HCT116 (cell line): ENCODE measurements at regions not wholly inside any gene's neighbourhood (a gene's known extent, or its start where the extent isn't known, plus 50 kb on each side); places are given as distances from the start of the nearest gene placed in this dataset.

ENCODE experiments used
- ATAC-seq: fragments of 200-7000 bp; cut with Tn5 transposase; 2 replicates; pipeline ENCODE4 v1.9.1; 2020; ENCODE audit warnings: mild to moderate bottlenecking, moderate library complexity
- BruUV-seq: library from RNA; stranded (reverse); fragments of 400-500 nt; replicated peaks from 2 replicates; lab custom pipeline; 2021; lab: Mats Ljungman, UMichigan
- CTCF ChIA-PET: fragments of 300-600 bp; sonication (Branson Sonifier 250); formaldehyde crosslinking; loops from one replicate; lab custom pipeline; 2021; ENCODE audit warnings: antibody characterized with exemption; lab: Charles Lee
- POLR2A ChIA-PET: fragments of 300-600, 350-600 bp; sonication (Branson Sonifier 250); formaldehyde crosslinking; loops from one replicate; lab custom pipeline; 2021; ENCODE audit warnings: antibody characterized with exemption; lab: Charles Lee
- RAD21 ChIA-PET, 2 experiments: fragments of 300-600 bp; sonication (Branson Sonifier 250); formaldehyde crosslinking; loops; one replicate each; lab custom pipeline; 2023; ENCODE audit warnings: low total read pairs in 2 of 2; ENCODE audit not compliant: uncharacterized antibody in 2 of 2, unreplicated experiment in 2 of 2, low non-redundant PET in 1 of 2; lab: Charles Lee
- DNase-seq: peaks from one replicate; pipeline ENCODE4 v3.0.0-alpha.2; 2010; ENCODE audit warnings: low read depth, low spot score
- H2AFZ ChIP-seq: fragments of 200-600 bp; shearing (Covaris generic), sonication (generic); 2 replicates; pipeline ENCODE4 v1.6.1; 2017; ENCODE audit warnings: low read depth, mixed run types, mixed read lengths, antibody characterized with exemption, low read length; ENCODE audit not compliant: poor library complexity, severe bottlenecking
- H3K27ac ChIP-seq: 2 replicates; pipeline ENCODE4 v1.5.1; 2012; ENCODE audit warnings: low read depth, low read length
- H3K27me3 ChIP-seq: fragments of 200-600 bp; sonication (generic); 2 replicates; pipeline ENCODE4 v1.6.1; 2016; ENCODE audit warnings: mixed run types, low read length, mixed read lengths; ENCODE audit not compliant: insufficient read depth
- H3K36me3 ChIP-seq, 2 experiments: fragments of 200-500 bp in 1 of 2; fragments of 200-600 bp in 1 of 2; sonication (Bioruptor generic) in 1 of 2; sonication (generic) in 1 of 2; 2 replicates each; pipeline versions ENCODE4 v1.5.1 to v1.6.1; 2014 to 2016; ENCODE audit warnings: low read length in 2 of 2, inconsistent platforms in 1 of 2, mixed read lengths in 1 of 2, mixed run types in 1 of 2; ENCODE audit not compliant: insufficient read depth in 2 of 2, control insufficient read depth in 1 of 2
- H3K4me1 ChIP-seq, 2 experiments: fragments of 200-600 bp in 1 of 2; sonication (generic) in 1 of 2; 2 replicates each; pipeline versions ENCODE4 v1.5.1 to v1.6.1; 2012 to 2017; ENCODE audit warnings: low read length in 2 of 2, inconsistent platforms in 1 of 2, mild to moderate bottlenecking in 1 of 2, mixed read lengths in 1 of 2, mixed run types in 1 of 2, moderate library complexity in 1 of 2; ENCODE audit not compliant: insufficient read depth in 2 of 2, control insufficient read depth in 1 of 2
- H3K4me2 ChIP-seq: fragments of 200-600 bp; sonication (generic); 2 replicates; pipeline ENCODE4 v1.6.1; 2017; ENCODE audit warnings: mixed run types, low read length, mixed read lengths
- H3K4me3 ChIP-seq, 2 experiments: fragments of 200-600 bp in 1 of 2; sonication (generic) in 1 of 2; replicated peaks in 1 of 2; 2 replicates each; pipeline ENCODE4 v1.5.1; 2011 to 2016; ENCODE audit warnings: low read length in 2 of 2, control low read depth in 1 of 2, low read depth in 1 of 2, mild to moderate bottlenecking in 1 of 2, mixed read lengths in 1 of 2, mixed run types in 1 of 2
- H3K79me2 ChIP-seq: fragments of 200-600 bp; sonication (generic); 2 replicates; pipeline ENCODE4 v1.6.1; 2017; ENCODE audit warnings: mild to moderate bottlenecking, mixed run types, low read length, moderate library complexity, mixed read lengths; ENCODE audit not compliant: insufficient read depth
- H3K9ac ChIP-seq: fragments of 200-600 bp; sonication (generic); 2 replicates; pipeline ENCODE4 v1.6.1; 2016; ENCODE audit warnings: low read length, mixed read lengths
- H3K9me2 ChIP-seq: fragments of 200-600 bp; sonication (generic), shearing (Covaris generic); 2 replicates; pipeline ENCODE4 v1.6.1; 2017; ENCODE audit warnings: mixed run types, mild to moderate bottlenecking, moderate library complexity; ENCODE audit not compliant: insufficient read depth
- H3K9me3 ChIP-seq, 2 experiments: fragments of 200-500 bp in 1 of 2; fragments of 200-600 bp in 1 of 2; sonication (Bioruptor generic) in 1 of 2; sonication (generic) in 1 of 2; 2 replicates each; pipeline ENCODE4 v1.6.1; 2014 to 2017; ENCODE audit warnings: low read length in 2 of 2, mixed read lengths in 2 of 2, inconsistent platforms in 1 of 2, low read depth in 1 of 2, mild to moderate bottlenecking in 1 of 2, mixed run types in 1 of 2, moderate library complexity in 1 of 2; ENCODE audit not compliant: control insufficient read depth in 1 of 2, insufficient read depth in 1 of 2
- H4K20me1 ChIP-seq: fragments of 200-600 bp; sonication (generic), shearing (Covaris generic); 2 replicates; pipeline ENCODE4 v1.6.1; 2017; ENCODE audit warnings: mixed run types, mild to moderate bottlenecking, moderate library complexity; ENCODE audit not compliant: insufficient read depth
- CBX3 ChIP-seq: IDR thresholded peaks from 2 replicates; pipeline ENCODE4 v1.6.1; 2012; ENCODE audit warnings: low read depth
- ELF1 ChIP-seq: IDR thresholded peaks from 2 replicates; pipeline ENCODE4 v1.6.1; 2012; ENCODE audit warnings: low read depth, borderline replicate concordance
- EZH2 ChIP-seq: fragments of 200-600 bp; sonication (generic); IDR thresholded peaks from 2 replicates; pipeline ENCODE4 v1.6.1; 2017; ENCODE audit warnings: antibody characterized with exemption, mixed run types
- FOSL1 ChIP-seq: IDR thresholded peaks from 2 replicates; pipeline ENCODE4 v1.6.1; 2012; ENCODE audit warnings: low read depth
- JUND ChIP-seq: IDR thresholded peaks from 2 replicates; pipeline ENCODE4 v1.6.1; 2012
- ZNF274 ChIP-seq: fragments of 200-500 bp; sonication (Bioruptor generic); IDR thresholded peaks from 2 replicates; pipeline ENCODE4 v1.6.1; 2014; ENCODE audit warnings: mild to moderate bottlenecking, low read depth, low read length, inconsistent platforms
- intact Hi-C: fragments of 100-400 bp; cut with micrococcal nuclease; formaldehyde crosslinking; loops from 2 replicates; pipeline ENCODE4 v1.10.0; 2022

DNA sequence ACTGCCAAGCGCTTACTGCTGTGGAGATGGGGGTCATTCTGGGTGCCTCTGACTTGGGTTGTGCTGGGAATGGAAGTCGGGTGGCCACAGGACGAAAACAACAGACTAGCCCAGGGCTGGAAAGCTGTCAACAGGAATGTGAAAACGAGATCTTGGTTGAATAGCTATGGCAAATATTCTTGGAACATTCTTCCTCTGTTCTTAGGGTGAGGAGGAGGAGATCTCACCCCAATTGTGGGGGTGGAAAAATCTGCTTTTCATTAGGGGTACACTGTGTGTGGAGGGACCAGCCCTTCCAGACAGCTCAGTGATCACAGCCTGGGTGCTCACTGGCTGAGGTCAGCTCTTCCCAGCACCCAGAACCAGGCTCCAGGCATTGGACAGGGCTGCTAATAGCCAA, 52.0 kb upstream of the PRSS23 start:
- H4K20me1 ChIP-seq, result no peaks in the 10 kb centered on the region
- POLR2A ChIA-PET, result no interaction called here
- H3K4me3 ChIP-seq, result no peak overlapping the region
- no peak for TF ChIP-seq ZNF274
- TF ChIP-seq, all 23 proteins: peak for 0
- Histone ChIP-seq H2AFZ (no peak overlapping the region), H3K4me2 (no peak overlapping the region), H3K4me1 (peaks cover 5 to 20% of the 10 kb centered on the region in 2 experiments), H3K9me2 (no peaks in the 10 kb centered on the region), H3K79me2 (no peaks in the 10 kb centered on the region), H3K36me3 (no peaks in the 10 kb centered on the region), H3K9me3 (no peaks in the 10 kb centered on the region), H3K9ac (no peak overlapping the region), H3K27me3 (no peaks in the 10 kb centered on the region), H3K27ac (no peak overlapping the region)
- RAD21 ChIA-PET, result no interaction called here
- no peak for ATAC-seq
- intact Hi-C loops, result no loop called here
- no peak for DNase-seq
- BruUV-seq, result no TSS peak
- CTCF ChIA-PET, result no interaction called here

DNA sequence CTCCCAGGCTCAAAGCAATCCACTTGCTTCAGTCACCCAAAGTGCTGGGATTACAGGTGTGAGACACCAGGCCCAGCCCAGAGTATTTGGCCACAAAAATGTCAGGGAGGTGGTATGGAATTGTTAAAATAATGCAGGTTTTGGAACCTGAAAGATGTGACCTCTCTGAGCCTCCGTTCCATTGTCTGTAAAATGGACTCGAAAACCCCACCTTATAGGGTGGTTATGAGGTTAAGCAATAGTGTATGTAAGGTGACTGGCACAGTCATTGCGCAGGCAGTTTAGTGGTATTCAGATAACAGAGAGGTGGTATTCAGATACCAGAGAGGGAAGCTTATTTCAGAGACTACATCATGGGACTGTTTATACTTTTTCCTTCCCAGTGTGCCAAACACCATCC, 52.5 kb upstream of the PRSS23 start:
- H3K27me3 ChIP-seq, result no peaks in the 10 kb centered on the region
- H4K20me1 ChIP-seq, result no peaks in the 10 kb centered on the region
- intact Hi-C loops, result no loop called here
- DNase-seq, result no peak
- no peaks in the 10 kb centered on the region for H3K9me2 ChIP-seq
- no peak for ATAC-seq
- H2AFZ ChIP-seq, result no peak overlapping the region
- H3K4me3 ChIP-seq, result no peak overlapping the region
- H3K27ac ChIP-seq, result no peak overlapping the region
- no peak for TF ChIP-seq FOSL1
- no peak for TF ChIP-seq EZH2
- TF ChIP-seq JUND, result no peak
- no peak for TF ChIP-seq CBX3
- no peak for TF ChIP-seq ELF1
- ChIA-PET RAD21 (no interaction called here), CTCF (no interaction called here), POLR2A (no interaction called here)
- no TSS peak for BruUV-seq
- peaks cover 10 to 25% of the 10 kb centered on the region in 2 experiments for H3K4me1 ChIP-seq
- no peak overlapping the region for H3K9ac ChIP-seq
- no peak overlapping the region for H3K4me2 ChIP-seq
- no peaks in the 10 kb centered on the region for H3K9me3 ChIP-seq
- H3K79me2 ChIP-seq, result no peaks in the 10 kb centered on the region
- H3K36me3 ChIP-seq, result no peaks in the 10 kb centered on the region
